Keratinocyte (primary cell): ENCODE measurements at regions not wholly inside any gene's neighbourhood (a gene's known extent, or its start where the extent isn't known, plus 50 kb on each side); places are given as distances from the start of the nearest gene placed in this dataset.

Source experiments
- CTCF ChIP-seq, 3 experiments: IDR thresholded peaks in 1 of 3; conservative IDR thresholded peaks in 1 of 3; optimal IDR thresholded peaks in 1 of 3; 2 replicates in 2 of 3; 3 replicates in 1 of 3; pipeline versions ENCODE3 to v1.5.1; 2011; ENCODE audit warnings: low read length in 3 of 3, mild to moderate bottlenecking in 3 of 3, moderate library complexity in 2 of 3, control low read depth in 1 of 3, inconsistent platforms in 1 of 3; ENCODE audit not compliant: insufficient read depth in 2 of 3; ENCODE audit errors: extremely low read depth in 1 of 3
- EZH2 ChIP-seq: IDR thresholded peaks from one replicate; pipeline ENCODE4 v1.6.1; 2012; ENCODE audit warnings: inconsistent platforms, mild to moderate bottlenecking, low read length, moderate library complexity

- no peak for TF ChIP-seq CTCF (optimal IDR thresholded peaks at IDR 0.05 in 1 of 3, IDR thresholded peaks at IDR 0.05 in 1 of 3, conservative IDR thresholded peaks at IDR 0.05 in 1 of 3; ENCODE audit: extremely low read depth in 1 of 3, insufficient read depth in 2 of 3, low read length in 3 of 3)
- no peak for TF ChIP-seq EZH2
Measured at GRCh38 chr14:82798276-82798675, 1264.6 kb upstream of the SEL1L start.
